ENCODE measurements at regions not wholly inside any gene's neighbourhood (a gene's known extent, or its start where the extent isn't known, plus 50 kb on each side); places are given as distances from the start of the nearest gene placed in this dataset.

GRCh38 chr17:33769066-33769465, 476.0 kb upstream of the ASIC2 start:
- TF ChIP-seq, protein P1, sequence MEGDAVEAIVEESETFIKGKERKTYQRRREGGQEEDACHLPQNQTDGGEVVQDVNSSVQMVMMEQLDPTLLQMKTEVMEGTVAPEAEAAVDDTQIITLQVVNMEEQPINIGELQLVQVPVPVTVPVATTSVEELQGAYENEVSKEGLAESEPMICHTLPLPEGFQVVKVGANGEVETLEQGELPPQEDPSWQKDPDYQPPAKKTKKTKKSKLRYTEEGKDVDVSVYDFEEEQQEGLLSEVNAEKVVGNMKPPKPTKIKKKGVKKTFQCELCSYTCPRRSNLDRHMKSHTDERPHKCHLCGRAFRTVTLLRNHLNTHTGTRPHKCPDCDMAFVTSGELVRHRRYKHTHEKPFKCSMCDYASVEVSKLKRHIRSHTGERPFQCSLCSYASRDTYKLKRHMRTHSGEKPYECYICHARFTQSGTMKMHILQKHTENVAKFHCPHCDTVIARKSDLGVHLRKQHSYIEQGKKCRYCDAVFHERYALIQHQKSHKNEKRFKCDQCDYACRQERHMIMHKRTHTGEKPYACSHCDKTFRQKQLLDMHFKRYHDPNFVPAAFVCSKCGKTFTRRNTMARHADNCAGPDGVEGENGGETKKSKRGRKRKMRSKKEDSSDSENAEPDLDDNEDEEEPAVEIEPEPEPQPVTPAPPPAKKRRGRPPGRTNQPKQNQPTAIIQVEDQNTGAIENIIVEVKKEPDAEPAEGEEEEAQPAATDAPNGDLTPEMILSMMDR (IDR thresholded peaks at IDR 0.05; ENCODE audit: unreplicated experiment) = no peak
- H3K9me3 Mint-ChIP-seq (ENCODE audit: unreplicated experiment) = peaks cover 14% of the 10 kb centered on the region
- ChIA-PET POLR2A (no interaction called here), CTCF (interaction anchor here (2.1 to 2.2 kb wide), 2 partner anchors 10 to 18 kb away, joined by 7 to 10 read pairs; no protein-coding TSS in a partner anchor)
- no peak overlapping the region for H3K4me3 Mint-ChIP-seq (ENCODE audit: unreplicated experiment)
- no peak overlapping the region for H3K27ac Mint-ChIP-seq (ENCODE audit: low read depth, unreplicated experiment)
- no peak for DNase-seq (ENCODE audit: unreplicated experiment)
- no peaks in the 10 kb centered on the region for H3K4me1 Mint-ChIP-seq (ENCODE audit: insufficient read depth, unreplicated experiment)
- no peaks in the 10 kb centered on the region for H3K27me3 Mint-ChIP-seq (ENCODE audit: insufficient read depth, unreplicated experiment)
- intact Hi-C loops (cut with micrococcal nuclease) = no loop called here
- H3K36me3 Mint-ChIP-seq (ENCODE audit: insufficient read depth, unreplicated experiment) = no peaks in the 10 kb centered on the region
- no TSS peak for BruUV-seq (replicated peaks)

DNA sequence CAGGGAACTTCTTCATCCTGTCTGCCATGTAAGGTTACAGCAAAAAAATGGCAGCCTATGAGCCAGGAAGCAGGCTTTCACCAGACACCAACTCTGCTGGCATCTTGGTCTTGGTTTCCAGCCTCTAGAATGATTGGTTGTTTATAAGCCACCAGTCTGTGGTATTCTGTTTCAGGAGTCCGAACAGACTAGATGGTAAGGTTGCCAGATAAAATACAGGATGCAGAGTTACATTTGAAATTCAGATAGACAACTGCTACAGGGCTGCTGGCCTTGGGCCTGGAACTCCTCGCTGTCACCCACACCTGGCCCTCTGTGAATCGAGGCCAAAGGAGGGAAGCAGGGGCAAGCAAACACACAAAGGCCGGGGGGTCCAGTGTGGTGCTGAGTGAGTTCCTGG, 478.8 kb upstream of the CCL2 start:
- CTCF ChIA-PET = interaction anchor here (0.5 to 0.8 kb wide), 2 partner anchors 155 to 720 kb away, joined by 3 read pairs; no protein-coding TSS in a partner anchor
- intact Hi-C loops (cut with micrococcal nuclease) = no loop called here

DNA sequence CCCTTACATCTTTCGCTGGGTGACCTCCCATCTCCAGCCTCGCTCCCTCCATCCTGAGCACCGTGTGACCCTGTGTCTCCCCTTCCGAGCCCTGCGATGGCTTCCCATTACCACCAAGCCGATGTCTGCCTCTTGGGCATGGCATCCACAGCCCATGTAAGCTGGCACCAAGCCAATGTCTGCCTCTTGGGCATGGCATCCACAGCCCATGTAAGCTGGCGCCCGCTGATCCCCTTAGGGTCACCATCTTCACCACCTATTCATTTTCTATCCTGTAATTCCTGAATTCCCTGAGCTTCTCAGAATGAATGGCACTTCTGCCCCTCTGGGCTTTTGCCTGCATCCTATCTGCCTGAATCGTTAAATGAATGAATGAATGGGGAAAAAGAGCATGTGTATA, 478.2 kb upstream of the CCL2 start:
- DNase-seq (ENCODE audit: unreplicated experiment) = no peak
- Mint-ChIP-seq H3K27me3 (ENCODE audit: insufficient read depth, unreplicated experiment) (no peaks in the 10 kb centered on the region), H3K27ac (ENCODE audit: low read depth, unreplicated experiment) (no peak overlapping the region), H3K36me3 (ENCODE audit: insufficient read depth, unreplicated experiment) (no peaks in the 10 kb centered on the region), H3K4me3 (ENCODE audit: unreplicated experiment) (no peak overlapping the region), H3K4me1 (ENCODE audit: insufficient read depth, unreplicated experiment) (no peaks in the 10 kb centered on the region), H3K9me3 (ENCODE audit: unreplicated experiment) (peaks cover 19% of the 10 kb centered on the region)
- ChIA-PET POLR2A (no interaction called here), CTCF (interaction anchor here (0.6 to 3.6 kb wide), 4 partner anchors 12 to 829 kb away, joined by 3 to 21 read pairs (median 4); no protein-coding TSS in a partner anchor)
- intact Hi-C loops (cut with micrococcal nuclease) = no loop called here
- TF ChIP-seq, protein P1 (IDR thresholded peaks at IDR 0.05; ENCODE audit: unreplicated experiment) = no peak
- BruUV-seq (replicated peaks) = no TSS peak

More for the DNA sequence above, 478.8 kb upstream of the CCL2 start:
- POLR2A ChIA-PET = no interaction called here
- H3K4me1 Mint-ChIP-seq (ENCODE audit: insufficient read depth, unreplicated experiment) = no peaks in the 10 kb centered on the region
- H3K4me3 Mint-ChIP-seq (ENCODE audit: unreplicated experiment) = no peak overlapping the region
- DNase-seq (ENCODE audit: unreplicated experiment) = no peak
- no peaks in the 10 kb centered on the region for H3K36me3 Mint-ChIP-seq (ENCODE audit: insufficient read depth, unreplicated experiment)
- no peak overlapping the region for H3K27ac Mint-ChIP-seq (ENCODE audit: low read depth, unreplicated experiment)
- H3K9me3 Mint-ChIP-seq (ENCODE audit: unreplicated experiment) = peaks cover 18% of the 10 kb centered on the region
- no peaks in the 10 kb centered on the region for H3K27me3 Mint-ChIP-seq (ENCODE audit: insufficient read depth, unreplicated experiment)
- no TSS peak for BruUV-seq (replicated peaks)
- TF ChIP-seq, protein P1 (IDR thresholded peaks at IDR 0.05; ENCODE audit: unreplicated experiment) = no peak

- ChIA-PET CTCF (interaction anchor here (0.6 to 3.6 kb wide), 9 partner anchors 12 to 830 kb away, joined by 3 to 24 read pairs (median 3); no protein-coding TSS in a partner anchor), POLR2A (interaction anchor here (0.6 to 0.7 kb wide), 2 partner anchors 19 to 117 kb away, joined by 3 to 4 read pairs; no protein-coding TSS in a partner anchor)
- no TSS peak for BruUV-seq (replicated peaks)
- no peak overlapping the region for H3K4me3 Mint-ChIP-seq (ENCODE audit: unreplicated experiment)
- no peaks in the 10 kb centered on the region for H3K4me1 Mint-ChIP-seq (ENCODE audit: insufficient read depth, unreplicated experiment)
- DNase-seq (ENCODE audit: unreplicated experiment) = no peak
- intact Hi-C loops (cut with micrococcal nuclease) = loop anchor here (2.0 kb wide), 1 partner anchor 369 kb away; no protein-coding TSS in a partner anchor
- H3K27ac Mint-ChIP-seq (ENCODE audit: low read depth, unreplicated experiment) = no peak overlapping the region
- peaks cover 21% of the 10 kb centered on the region for H3K9me3 Mint-ChIP-seq (ENCODE audit: unreplicated experiment)
- no peaks in the 10 kb centered on the region for H3K27me3 Mint-ChIP-seq (ENCODE audit: insufficient read depth, unreplicated experiment)
- TF ChIP-seq, protein P1 (IDR thresholded peaks at IDR 0.05; ENCODE audit: unreplicated experiment) = no peak
- H3K36me3 Mint-ChIP-seq (ENCODE audit: insufficient read depth, unreplicated experiment) = no peaks in the 10 kb centered on the region
Observed at GRCh38 chr17:33777674-33778073, 477.4 kb upstream of the CCL2 start.

Data from MCF 10A (cell line).